MM.1S (cell line): ENCODE measurements at regions not wholly inside any gene's neighbourhood (a gene's known extent, or its start where the extent isn't known, plus 50 kb on each side); places are given as distances from the start of the nearest gene placed in this dataset.
"Not testable (repeated sequence)": the region's sequence is repeated elsewhere in the genome, so short reads cannot be mapped to it uniquely, and the experiment has no call there.

Experiments used
- CTCF ChIP-seq: fragments of 300-600 bp; sonication (generic); IDR thresholded peaks from 2 replicates; pipeline ENCODE4 v1.5.1; 2016; ENCODE audit warnings: antibody characterized with exemption, low read length, mixed read lengths
- EZH2 ChIP-seq: fragments of 300-600 bp; sonication (generic); optimal IDR thresholded peaks from 2 replicates; pipeline ENCODE3; 2017; ENCODE audit warnings: low read depth, mild to moderate bottlenecking, antibody characterized with exemption, low read length, mixed read lengths
- EZH2phosphoT487 ChIP-seq: fragments of 300-600 bp; sonication (generic); IDR thresholded peaks from 2 replicates; pipeline ENCODE4 v1.6.1; 2018; ENCODE audit warnings: antibody characterized with exemption, low read length

GRCh38 chr10:130356429-130356828 is 220.2 kb downstream of the GLRX3 start:
- not testable (repeated sequence) for TF ChIP-seq CTCF, EZH2, EZH2phosphoT487
